Breast epithelium (tissue), 4 donors: ENCODE measurements at regions not wholly inside any gene's neighbourhood (a gene's known extent, or its start where the extent isn't known, plus 50 kb on each side); places are given as distances from the start of the nearest gene placed in this dataset.
"Not testable (repeated sequence)": the region's sequence is repeated elsewhere in the genome, so short reads cannot be mapped to it uniquely, and the experiment has no call there.

ENCODE experiments used
- DNase-seq, 2 donors: peaks; one replicate each; pipeline ENCODE4 v3.0.0-alpha.2; 2019; ENCODE audit warnings: low spot score in 2 of 2
- H3K27ac ChIP-seq, 2 donors: fragments of 200-600 bp; sonication (generic) in 1 of 2; one replicate each; pipeline ENCODE4 v1.5.1; 2016 to 2019; ENCODE audit warnings: mild to moderate bottlenecking in 1 of 2
- H3K27me3 ChIP-seq, 2 donors: fragments of 200-600 bp; sonication (generic) in 1 of 2; one replicate each; pipeline versions ENCODE4 v1.5.1 to v1.6.0; 2017 to 2019; ENCODE audit warnings: control low read depth in 1 of 2, mild to moderate bottlenecking in 1 of 2
- H3K36me3 ChIP-seq: fragments of 200-600 bp; one replicate; pipeline ENCODE4 v1.5.1; 2019
- H3K4me1 ChIP-seq, 2 donors: fragments of 200-600 bp; sonication (generic); one replicate each; pipeline ENCODE4 v1.5.1; 2016 to 2019; ENCODE audit warnings: control low read depth in 1 of 2
- H3K4me3 ChIP-seq, 3 donors: fragments of 200-600 bp; sonication (generic); 1 replicate in 2 of 3; 2 replicates in 1 of 3; pipeline ENCODE4 v1.5.1; 2016 to 2019; ENCODE audit warnings: mild to moderate bottlenecking in 3 of 3, moderate library complexity in 2 of 3
- H3K9me3 ChIP-seq, 2 donors: fragments of 200-600 bp; sonication (generic) in 1 of 2; one replicate each; pipeline ENCODE4 v1.5.1; 2016 to 2019; ENCODE audit warnings: control low read depth in 1 of 2
- CTCF ChIP-seq, 3 donors: fragments of 450-650 bp; IDR thresholded peaks; one replicate each; pipeline ENCODE4 v1.5.1; 2016 to 2017; ENCODE audit warnings: antibody characterized with exemption in 3 of 3, mild to moderate bottlenecking in 3 of 3, moderate library complexity in 3 of 3
- POLR2A ChIP-seq: fragments of 450-650 bp; IDR thresholded peaks from one replicate; pipeline ENCODE4 v1.6.1; 2016; ENCODE audit warnings: antibody characterized with exemption, mild to moderate bottlenecking, moderate library complexity
- POLR2AphosphoS5 ChIP-seq, 3 donors: sonication (generic); formaldehyde crosslinking; IDR thresholded peaks; one replicate each; pipeline ENCODE4 v1.6.1; 2017; ENCODE audit warnings: antibody characterized with exemption in 3 of 3
- intact Hi-C: fragments of 100-400 bp; cut with DNase I; formaldehyde crosslinking; loops from one replicate; pipeline ENCODE4 v1.15.1; 2023; ENCODE audit warnings: low total_unique reads

- intact Hi-C loops: no loop called here
- no peak for TF ChIP-seq POLR2AphosphoS5 (IDR thresholded peaks at IDR 0.05)
- Histone ChIP-seq H3K4me3 (no peak overlapping the region), H3K4me1 (no peaks in the 10 kb centered on the region), H3K27ac (no peak overlapping the region), H3K36me3 (no peaks in the 10 kb centered on the region), H3K9me3 (no peaks in the 10 kb centered on the region), H3K27me3 (no peaks in the 10 kb centered on the region)
- no peak for DNase-seq
Measured at GRCh38 chr17:70327279-70327678, 157.9 kb downstream of the KCNJ2 start.

- H3K4me3 ChIP-seq: no peak overlapping the region
- H3K27me3 ChIP-seq: no peaks in the 10 kb centered on the region
- no peak overlapping the region for H3K27ac ChIP-seq
- no peaks in the 10 kb centered on the region for H3K4me1 ChIP-seq
- intact Hi-C loops: loop anchor here (2.0 kb wide), 1 partner anchor 15 kb away; no protein-coding TSS in a partner anchor
- TF ChIP-seq CTCF (IDR thresholded peaks at IDR 0.05) (no peak), POLR2A (no peak), POLR2AphosphoS5 (IDR thresholded peaks at IDR 0.05) (no peak)
- DNase-seq: no peak
- H3K9me3 ChIP-seq: no peaks in the 10 kb centered on the region
- no peaks in the 10 kb centered on the region for H3K36me3 ChIP-seq
Measured at GRCh38 chr17:70327723-70328122, 158.4 kb downstream of the KCNJ2 start.

GRCh38 chr17:70329721-70330120, 160.4 kb downstream of the KCNJ2 start:
- H3K4me1 ChIP-seq: no peaks in the 10 kb centered on the region
- H3K27ac ChIP-seq: no peak overlapping the region
- H3K36me3 ChIP-seq: no peaks in the 10 kb centered on the region
- no peaks in the 10 kb centered on the region for H3K27me3 ChIP-seq
- intact Hi-C loops: loop anchor here (2.0 kb wide), 1 partner anchor 13 kb away; no protein-coding TSS in a partner anchor
- H3K4me3 ChIP-seq: no peak overlapping the region
- TF ChIP-seq POLR2A (no peak), POLR2AphosphoS5 (IDR thresholded peaks at IDR 0.05) (no peak), CTCF (IDR thresholded peaks at IDR 0.05) (no peak)
- no peak for DNase-seq
- no peaks in the 10 kb centered on the region for H3K9me3 ChIP-seq

- DNase-seq, H3K36me3 ChIP-seq, H3K4me1 ChIP-seq, H3K27ac ChIP-seq, intact Hi-C loops, H3K9me3 ChIP-seq, H3K4me3 ChIP-seq, H3K27me3 ChIP-seq: not testable (repeated sequence)
Measured at GRCh38 chr17:70331066-70331465, 161.7 kb downstream of the KCNJ2 start.

- no peaks in the 10 kb centered on the region for H3K4me1 ChIP-seq
- no peaks in the 10 kb centered on the region for H3K36me3 ChIP-seq
- DNase-seq: no peak
- H3K27ac ChIP-seq: no peak overlapping the region
- TF ChIP-seq POLR2AphosphoS5 (IDR thresholded peaks at IDR 0.05) (no peak), POLR2A (no peak), CTCF (IDR thresholded peaks at IDR 0.05) (no peak)
- no peaks in the 10 kb centered on the region for H3K9me3 ChIP-seq
- H3K27me3 ChIP-seq: no peaks in the 10 kb centered on the region
- H3K4me3 ChIP-seq: no peak overlapping the region
- intact Hi-C loops: no loop called here
Measured at GRCh38 chr17:70332356-70333210, 163.3 kb downstream of the KCNJ2 start.

GRCh38 chr17:70336411-70336810, 167.1 kb downstream of the KCNJ2 start:
- H3K4me1 ChIP-seq: no peaks in the 10 kb centered on the region
- TF ChIP-seq POLR2AphosphoS5 (IDR thresholded peaks at IDR 0.05) (no peak), POLR2A (no peak), CTCF (IDR thresholded peaks at IDR 0.05) (no peak)
- no peak overlapping the region for H3K27ac ChIP-seq
- intact Hi-C loops: no loop called here
- H3K9me3 ChIP-seq: no peaks in the 10 kb centered on the region
- DNase-seq: no peak
- H3K36me3 ChIP-seq: no peaks in the 10 kb centered on the region
- no peaks in the 10 kb centered on the region for H3K27me3 ChIP-seq
- H3K4me3 ChIP-seq: no peak overlapping the region
